Panc1 (cell line): ENCODE measurements at regions not wholly inside any gene's neighbourhood (a gene's known extent, or its start where the extent isn't known, plus 50 kb on each side); places are given as distances from the start of the nearest gene placed in this dataset.

Experiments
- POLR2AphosphoS5 ChIP-seq: IDR thresholded peaks from 2 replicates; pipeline ENCODE4 v1.6.1; 2012; ENCODE audit warnings: mild to moderate bottlenecking, low read depth, low read length, moderate library complexity
- TF ChIP-seq, protein P1 (sequence below): fragments of 450-650 bp; IDR thresholded peaks from 2 replicates; pipeline ENCODE4 v1.5.1; 2017; ENCODE audit warnings: mild to moderate bottlenecking
- TF ChIP-seq, protein P2 (sequence below), 2 experiments: IDR thresholded peaks; 2 replicates each; pipeline ENCODE4 v1.6.1; 2011 to 2012; ENCODE audit warnings: low read depth in 2 of 2, control low read depth in 1 of 2, low read length in 1 of 2, mild to moderate bottlenecking in 1 of 2, moderate library complexity in 1 of 2; ENCODE audit not compliant: insufficient read depth in 1 of 2

DNA sequence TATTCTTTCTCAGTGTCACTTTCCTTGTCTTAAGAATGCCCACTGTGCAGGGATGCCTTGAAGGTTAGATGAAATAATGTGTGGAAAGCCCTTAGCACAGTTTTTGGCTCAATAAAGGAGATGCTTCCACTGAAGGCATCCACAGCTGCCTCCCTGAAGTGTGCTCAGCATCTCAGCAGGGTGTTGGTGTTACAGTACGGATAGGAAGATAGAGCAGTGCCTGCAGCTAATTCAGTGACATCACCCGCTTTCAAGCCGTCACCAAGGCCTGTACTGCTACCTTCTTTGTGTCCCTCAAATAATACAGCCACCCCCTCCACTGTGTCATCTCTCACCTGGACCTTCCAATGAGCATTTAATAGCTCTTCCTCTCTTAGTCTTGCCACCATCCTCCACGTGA lies 59.0 kb downstream of the NDUFS5 start:
- TF ChIP-seq, protein P1, sequence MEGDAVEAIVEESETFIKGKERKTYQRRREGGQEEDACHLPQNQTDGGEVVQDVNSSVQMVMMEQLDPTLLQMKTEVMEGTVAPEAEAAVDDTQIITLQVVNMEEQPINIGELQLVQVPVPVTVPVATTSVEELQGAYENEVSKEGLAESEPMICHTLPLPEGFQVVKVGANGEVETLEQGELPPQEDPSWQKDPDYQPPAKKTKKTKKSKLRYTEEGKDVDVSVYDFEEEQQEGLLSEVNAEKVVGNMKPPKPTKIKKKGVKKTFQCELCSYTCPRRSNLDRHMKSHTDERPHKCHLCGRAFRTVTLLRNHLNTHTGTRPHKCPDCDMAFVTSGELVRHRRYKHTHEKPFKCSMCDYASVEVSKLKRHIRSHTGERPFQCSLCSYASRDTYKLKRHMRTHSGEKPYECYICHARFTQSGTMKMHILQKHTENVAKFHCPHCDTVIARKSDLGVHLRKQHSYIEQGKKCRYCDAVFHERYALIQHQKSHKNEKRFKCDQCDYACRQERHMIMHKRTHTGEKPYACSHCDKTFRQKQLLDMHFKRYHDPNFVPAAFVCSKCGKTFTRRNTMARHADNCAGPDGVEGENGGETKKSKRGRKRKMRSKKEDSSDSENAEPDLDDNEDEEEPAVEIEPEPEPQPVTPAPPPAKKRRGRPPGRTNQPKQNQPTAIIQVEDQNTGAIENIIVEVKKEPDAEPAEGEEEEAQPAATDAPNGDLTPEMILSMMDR: no peak
- TF ChIP-seq, protein P2, sequence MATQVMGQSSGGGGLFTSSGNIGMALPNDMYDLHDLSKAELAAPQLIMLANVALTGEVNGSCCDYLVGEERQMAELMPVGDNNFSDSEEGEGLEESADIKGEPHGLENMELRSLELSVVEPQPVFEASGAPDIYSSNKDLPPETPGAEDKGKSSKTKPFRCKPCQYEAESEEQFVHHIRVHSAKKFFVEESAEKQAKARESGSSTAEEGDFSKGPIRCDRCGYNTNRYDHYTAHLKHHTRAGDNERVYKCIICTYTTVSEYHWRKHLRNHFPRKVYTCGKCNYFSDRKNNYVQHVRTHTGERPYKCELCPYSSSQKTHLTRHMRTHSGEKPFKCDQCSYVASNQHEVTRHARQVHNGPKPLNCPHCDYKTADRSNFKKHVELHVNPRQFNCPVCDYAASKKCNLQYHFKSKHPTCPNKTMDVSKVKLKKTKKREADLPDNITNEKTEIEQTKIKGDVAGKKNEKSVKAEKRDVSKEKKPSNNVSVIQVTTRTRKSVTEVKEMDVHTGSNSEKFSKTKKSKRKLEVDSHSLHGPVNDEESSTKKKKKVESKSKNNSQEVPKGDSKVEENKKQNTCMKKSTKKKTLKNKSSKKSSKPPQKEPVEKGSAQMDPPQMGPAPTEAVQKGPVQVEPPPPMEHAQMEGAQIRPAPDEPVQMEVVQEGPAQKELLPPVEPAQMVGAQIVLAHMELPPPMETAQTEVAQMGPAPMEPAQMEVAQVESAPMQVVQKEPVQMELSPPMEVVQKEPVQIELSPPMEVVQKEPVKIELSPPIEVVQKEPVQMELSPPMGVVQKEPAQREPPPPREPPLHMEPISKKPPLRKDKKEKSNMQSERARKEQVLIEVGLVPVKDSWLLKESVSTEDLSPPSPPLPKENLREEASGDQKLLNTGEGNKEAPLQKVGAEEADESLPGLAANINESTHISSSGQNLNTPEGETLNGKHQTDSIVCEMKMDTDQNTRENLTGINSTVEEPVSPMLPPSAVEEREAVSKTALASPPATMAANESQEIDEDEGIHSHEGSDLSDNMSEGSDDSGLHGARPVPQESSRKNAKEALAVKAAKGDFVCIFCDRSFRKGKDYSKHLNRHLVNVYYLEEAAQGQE (IDR thresholded peaks at IDR 0.05; ENCODE audit: insufficient read depth in 1 of 2, low read depth in 2 of 2, low read length in 1 of 2): no peak
- no peak for TF ChIP-seq POLR2AphosphoS5
